ENCODE measurements at regions not wholly inside any gene's neighbourhood (a gene's known extent, or its start where the extent isn't known, plus 50 kb on each side); places are given as distances from the start of the nearest gene placed in this dataset.

DNA sequence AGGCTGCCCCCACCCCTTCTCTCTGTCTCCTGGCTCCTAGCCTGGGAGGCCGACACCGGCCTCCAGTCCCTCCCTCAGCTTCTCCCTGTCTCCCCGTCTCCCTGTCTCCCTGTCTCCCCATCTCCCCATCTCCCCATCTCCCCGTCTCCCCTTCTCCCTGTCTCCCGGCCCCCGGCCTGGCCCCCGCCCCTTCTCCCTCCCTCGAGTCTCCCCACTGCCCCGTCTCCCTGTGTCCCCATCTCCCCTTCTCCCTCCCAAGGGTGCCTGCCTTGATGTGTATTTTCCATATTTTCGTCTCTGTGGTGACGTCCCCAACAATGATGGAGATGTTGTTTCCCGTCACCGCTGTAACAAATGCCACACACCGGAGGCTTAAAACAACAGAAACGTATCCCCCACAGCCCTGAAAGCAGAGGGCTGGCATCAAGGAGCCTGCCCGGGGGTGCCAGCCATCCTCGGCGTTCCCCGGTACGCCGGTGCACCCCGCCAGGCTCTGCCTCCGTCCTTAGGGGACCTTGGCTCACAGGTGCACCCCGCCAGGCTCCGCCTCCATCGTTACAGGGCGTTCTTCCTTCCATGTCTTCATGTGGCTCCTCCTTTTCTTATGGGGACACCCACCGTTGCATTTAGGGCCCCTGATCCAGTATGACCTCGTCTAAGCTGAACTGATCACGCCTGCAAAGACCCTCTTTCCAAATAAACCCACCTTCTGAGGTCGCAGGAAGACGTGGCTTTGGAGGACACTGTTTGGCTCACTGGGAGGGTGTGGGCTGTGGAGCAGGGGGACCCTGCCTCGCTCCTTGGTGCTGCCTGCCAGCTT is 151.6 kb downstream of the NPIPB11 start:
- TF ChIP-seq, protein P1, sequence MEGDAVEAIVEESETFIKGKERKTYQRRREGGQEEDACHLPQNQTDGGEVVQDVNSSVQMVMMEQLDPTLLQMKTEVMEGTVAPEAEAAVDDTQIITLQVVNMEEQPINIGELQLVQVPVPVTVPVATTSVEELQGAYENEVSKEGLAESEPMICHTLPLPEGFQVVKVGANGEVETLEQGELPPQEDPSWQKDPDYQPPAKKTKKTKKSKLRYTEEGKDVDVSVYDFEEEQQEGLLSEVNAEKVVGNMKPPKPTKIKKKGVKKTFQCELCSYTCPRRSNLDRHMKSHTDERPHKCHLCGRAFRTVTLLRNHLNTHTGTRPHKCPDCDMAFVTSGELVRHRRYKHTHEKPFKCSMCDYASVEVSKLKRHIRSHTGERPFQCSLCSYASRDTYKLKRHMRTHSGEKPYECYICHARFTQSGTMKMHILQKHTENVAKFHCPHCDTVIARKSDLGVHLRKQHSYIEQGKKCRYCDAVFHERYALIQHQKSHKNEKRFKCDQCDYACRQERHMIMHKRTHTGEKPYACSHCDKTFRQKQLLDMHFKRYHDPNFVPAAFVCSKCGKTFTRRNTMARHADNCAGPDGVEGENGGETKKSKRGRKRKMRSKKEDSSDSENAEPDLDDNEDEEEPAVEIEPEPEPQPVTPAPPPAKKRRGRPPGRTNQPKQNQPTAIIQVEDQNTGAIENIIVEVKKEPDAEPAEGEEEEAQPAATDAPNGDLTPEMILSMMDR (conservative IDR thresholded peaks at IDR 0.05; ENCODE audit: low read length) = no peak
- no peak for TF ChIP-seq EZH2phosphoT487 (IDR thresholded peaks at IDR 0.05; ENCODE audit: borderline replicate concordance, low read depth, low read length)
